GM21381 (cell line): ENCODE measurements at regions not wholly inside any gene's neighbourhood (a gene's known extent, or its start where the extent isn't known, plus 50 kb on each side); places are given as distances from the start of the nearest gene placed in this dataset.
"Not testable (repeated sequence)": the region's sequence is repeated elsewhere in the genome, so short reads cannot be mapped to it uniquely, and the experiment has no call there.

Experiments used
- ATAC-seq: cut with Tn5 transposase; IDR thresholded peaks from one replicate; pipeline ENCODE4 v1.9.1; 2021; ENCODE audit warnings: mild to moderate bottlenecking, moderate library complexity; ENCODE audit not compliant: unreplicated experiment

GRCh38 chr22:49475253-49475652 is 352.4 kb downstream of the BRD1 start:
- no peak for ATAC-seq

- no peak for ATAC-seq
These were observed 354.4 kb downstream of the BRD1 start for GRCh38 chr22:49473286-49473685.

- no peak for ATAC-seq
These were observed 356.8 kb downstream of the BRD1 start for GRCh38 chr22:49470741-49471503.

GRCh38 chr22:49469896-49470740 is 357.6 kb downstream of the BRD1 start:
- ATAC-seq, result no peak

GRCh38 chr22:49468487-49469198 is 359.0 kb downstream of the BRD1 start:
- no peak for ATAC-seq

GRCh38 chr22:49466878-49467595 is 360.6 kb downstream of the BRD1 start:
- no peak for ATAC-seq

- no peak for ATAC-seq
These were observed 363.6 kb downstream of the BRD1 start for GRCh38 chr22:49464037-49464436.

GRCh38 chr22:49462795-49463194 is 364.9 kb downstream of the BRD1 start:
- ATAC-seq, result no peak

- ATAC-seq, result no peak
These were observed 365.4 kb downstream of the BRD1 start for GRCh38 chr22:49462291-49462690.

- no peak for ATAC-seq
These were observed 366.0 kb downstream of the BRD1 start for GRCh38 chr22:49461674-49462073.

GRCh38 chr22:49460592-49461281 is 366.9 kb downstream of the BRD1 start:
- ATAC-seq, result no peak

GRCh38 chr22:49460091-49460490 is 367.6 kb downstream of the BRD1 start:
- ATAC-seq, result no peak

GRCh38 chr22:49458708-49459099 is 369.0 kb downstream of the BRD1 start:
- ATAC-seq, result no peak

- no peak for ATAC-seq
These were observed 369.5 kb downstream of the BRD1 start for GRCh38 chr22:49457946-49458707.

- no peak for ATAC-seq
These were observed 370.5 kb downstream of the BRD1 start for GRCh38 chr22:49457146-49457545.

GRCh38 chr22:49455595-49455994 is 372.1 kb downstream of the BRD1 start:
- ATAC-seq, result no peak

- no peak for ATAC-seq
These were observed 372.9 kb downstream of the BRD1 start for GRCh38 chr22:49454726-49455125.

- no peak for ATAC-seq
These were observed 373.9 kb downstream of the BRD1 start for GRCh38 chr22:49453771-49454170.

- not testable (repeated sequence) for ATAC-seq
These were observed 374.7 kb downstream of the BRD1 start for GRCh38 chr22:49453019-49453418.
